HG02870 (cell line): ENCODE measurements at regions not wholly inside any gene's neighbourhood (a gene's known extent, or its start where the extent isn't known, plus 50 kb on each side); places are given as distances from the start of the nearest gene placed in this dataset.

Source experiments
- ATAC-seq: cut with Tn5 transposase; IDR thresholded peaks from one replicate; pipeline ENCODE4 v1.9.1; 2021; ENCODE audit warnings: mild to moderate bottlenecking, moderate library complexity; ENCODE audit not compliant: unreplicated experiment

- ATAC-seq = no peak
Observed at GRCh38 chr1:87949711-87950110, 621.0 kb downstream of the LMO4 start.

- no peak for ATAC-seq
Observed at GRCh38 chr1:87950369-87950768, 621.7 kb downstream of the LMO4 start.

DNA sequence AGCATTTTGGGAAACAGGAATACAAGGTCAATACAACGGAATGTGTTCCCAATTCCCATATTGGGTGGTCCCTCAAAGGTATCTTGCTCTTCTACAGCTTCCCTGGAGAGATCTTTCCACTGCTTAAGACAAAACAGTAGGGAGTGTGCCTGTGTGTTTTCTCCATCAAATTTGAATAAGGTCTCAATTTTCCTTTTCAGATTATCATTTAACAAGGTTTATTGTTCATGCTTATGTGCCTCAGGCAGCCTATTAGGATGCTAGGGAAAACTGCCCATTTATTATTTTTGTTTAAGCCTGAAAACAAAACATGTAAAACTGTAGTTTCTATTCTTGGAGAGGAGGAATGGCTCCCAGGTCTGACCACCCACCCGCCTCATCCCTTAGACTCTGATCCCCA, 622.7 kb downstream of the LMO4 start:
- ATAC-seq = no peak

- ATAC-seq = no peak
Observed at GRCh38 chr1:87951852-87952251, 623.2 kb downstream of the LMO4 start.

GRCh38 chr1:87953121-87953520, 624.4 kb downstream of the LMO4 start:
- ATAC-seq = no peak

GRCh38 chr1:87953732-87954344, 625.2 kb downstream of the LMO4 start:
- ATAC-seq = peak; percentile 89

DNA sequence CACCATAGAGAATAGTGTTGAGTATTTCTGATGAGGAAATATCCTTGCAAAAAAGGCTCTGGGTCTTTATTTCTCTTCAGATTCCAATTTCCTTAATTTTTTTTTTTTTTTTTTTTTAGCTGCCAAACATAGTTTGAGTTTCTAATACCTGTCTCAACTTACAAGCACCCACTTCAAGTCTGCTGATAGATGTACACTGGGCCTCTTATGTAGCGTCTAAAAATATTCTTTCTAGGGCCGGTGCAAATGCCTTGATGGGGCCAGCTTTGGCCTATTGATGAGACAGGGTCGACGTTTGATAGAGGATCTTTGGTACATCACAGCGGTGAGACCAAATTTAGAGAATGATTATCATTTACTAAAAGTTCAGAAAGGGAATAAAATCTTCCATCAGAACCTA, 626.4 kb downstream of the LMO4 start:
- no peak for ATAC-seq

GRCh38 chr1:87956072-87956471, 627.4 kb downstream of the LMO4 start:
- ATAC-seq = no peak

GRCh38 chr1:87956750-87957149, 628.1 kb downstream of the LMO4 start:
- ATAC-seq = no peak

DNA sequence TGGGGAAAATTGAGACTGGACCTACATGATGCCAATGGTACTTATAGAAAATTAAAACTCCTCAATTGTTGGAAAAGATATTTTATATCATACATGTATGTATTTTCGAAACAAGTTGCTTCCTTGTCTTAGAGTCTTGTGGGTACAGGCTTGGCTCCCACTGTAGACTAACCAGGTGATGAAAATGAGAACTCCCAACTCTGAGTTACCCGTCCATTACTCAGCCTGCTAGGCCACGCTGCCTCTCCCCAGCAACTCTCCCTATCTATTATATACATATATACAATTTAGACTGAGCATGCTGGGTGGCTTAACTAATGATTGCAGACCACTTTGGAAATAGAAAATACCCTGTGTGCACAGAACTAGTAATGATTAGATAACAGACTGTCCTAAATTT, 628.7 kb downstream of the LMO4 start:
- no peak for ATAC-seq

- ATAC-seq = no peak
Observed at GRCh38 chr1:87958201-87958600, 629.5 kb downstream of the LMO4 start.

DNA sequence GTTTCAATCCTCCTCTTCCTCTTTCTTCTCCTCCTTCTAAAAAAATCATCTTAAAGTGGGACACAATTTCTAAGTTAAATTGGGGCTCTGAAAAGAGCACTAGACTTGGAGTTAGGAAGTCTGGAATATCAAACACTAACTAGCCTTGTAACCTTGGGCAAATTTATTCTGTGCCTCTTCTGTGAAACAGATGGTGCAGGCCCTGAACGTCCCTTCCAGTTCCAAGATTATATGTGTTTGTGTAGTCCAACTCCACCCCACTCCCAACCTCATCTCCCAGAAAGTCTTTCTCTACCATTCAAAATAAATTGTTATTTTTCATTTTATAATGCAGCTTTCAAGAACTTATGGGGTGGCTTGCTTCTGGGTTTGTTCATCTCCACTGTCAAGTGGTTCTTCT, 630.0 kb downstream of the LMO4 start:
- ATAC-seq = no peak

GRCh38 chr1:87959236-87959635, 630.6 kb downstream of the LMO4 start:
- no peak for ATAC-seq

- no peak for ATAC-seq
Observed at GRCh38 chr1:87961992-87962391, 633.3 kb downstream of the LMO4 start.

DNA sequence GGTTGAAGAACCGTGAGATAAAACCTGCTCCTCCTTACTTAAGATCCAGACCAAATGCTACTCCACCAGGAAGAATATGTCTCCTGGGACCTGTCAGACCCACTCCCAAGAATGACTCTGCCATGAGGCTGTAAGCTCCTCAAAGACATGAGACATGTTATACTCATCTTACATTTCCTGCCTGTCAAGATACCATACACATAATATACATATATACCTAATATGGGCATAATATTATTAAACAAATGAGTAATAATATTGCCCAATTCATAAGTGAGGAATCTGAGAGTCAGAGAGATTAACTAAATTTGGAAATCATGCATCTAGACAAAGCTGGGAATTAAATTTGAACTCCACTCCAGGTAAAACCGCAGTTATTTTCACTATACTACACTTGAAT, 634.9 kb downstream of the LMO4 start:
- no peak for ATAC-seq

DNA sequence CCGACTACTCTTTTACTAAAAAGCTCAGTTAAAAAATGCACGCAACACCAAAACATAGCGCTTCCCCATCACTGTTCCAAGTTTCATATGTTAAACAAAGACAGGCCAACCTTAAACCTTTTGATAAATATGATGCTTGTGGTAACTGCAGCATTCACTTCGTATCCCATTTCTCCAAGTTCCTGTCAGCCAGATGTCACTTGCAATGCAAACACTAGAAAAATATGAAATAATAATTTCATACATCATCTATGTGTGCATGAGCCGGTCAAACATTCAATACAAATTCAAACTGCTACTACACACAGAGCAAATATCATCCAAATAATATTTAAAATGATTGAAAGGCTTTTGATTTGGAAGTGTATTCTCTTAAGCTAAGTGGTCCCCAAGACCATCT, 636.5 kb downstream of the LMO4 start:
- no peak for ATAC-seq

DNA sequence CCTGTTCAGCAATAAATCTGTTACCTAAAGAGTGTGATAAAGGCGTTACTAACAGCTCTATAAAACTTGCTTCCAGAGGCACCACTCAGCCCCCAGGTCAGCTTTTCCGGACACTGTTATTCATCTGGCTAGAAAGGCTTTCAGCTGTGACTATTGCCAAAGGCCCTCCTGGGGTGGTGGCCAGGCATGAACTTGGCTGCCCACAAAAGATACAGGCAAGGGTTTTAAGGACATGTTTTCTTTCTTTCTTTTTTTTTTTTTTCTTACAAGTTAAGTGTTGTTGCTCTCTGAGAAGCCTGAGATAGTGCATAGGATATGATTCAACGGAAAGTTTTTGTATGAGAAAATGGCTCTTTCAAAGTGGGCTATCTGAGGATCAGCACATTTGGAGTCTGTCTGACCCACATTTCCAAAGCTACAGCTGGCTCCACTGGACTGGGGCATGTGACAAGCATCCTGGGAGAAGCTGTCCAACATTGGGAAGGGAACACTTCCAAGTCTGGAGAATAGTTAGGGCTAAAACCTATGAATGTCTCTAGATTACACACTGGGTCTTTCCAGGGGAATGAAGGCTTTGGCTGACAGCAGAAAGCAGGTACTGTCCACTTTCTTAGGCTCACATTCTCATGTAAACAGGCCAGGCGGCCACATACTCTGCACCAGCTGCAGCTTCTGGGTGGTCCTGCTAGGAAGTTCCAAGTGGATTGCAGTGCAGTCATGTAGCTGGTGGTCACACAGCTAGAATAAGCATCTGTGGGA, 639.7 kb downstream of the LMO4 start:
- no peak for ATAC-seq

GRCh38 chr1:87969040-87969439, 640.4 kb downstream of the LMO4 start:
- no peak for ATAC-seq

- no peak for ATAC-seq
Observed at GRCh38 chr1:87972811-87973210, 644.1 kb downstream of the LMO4 start.

DNA sequence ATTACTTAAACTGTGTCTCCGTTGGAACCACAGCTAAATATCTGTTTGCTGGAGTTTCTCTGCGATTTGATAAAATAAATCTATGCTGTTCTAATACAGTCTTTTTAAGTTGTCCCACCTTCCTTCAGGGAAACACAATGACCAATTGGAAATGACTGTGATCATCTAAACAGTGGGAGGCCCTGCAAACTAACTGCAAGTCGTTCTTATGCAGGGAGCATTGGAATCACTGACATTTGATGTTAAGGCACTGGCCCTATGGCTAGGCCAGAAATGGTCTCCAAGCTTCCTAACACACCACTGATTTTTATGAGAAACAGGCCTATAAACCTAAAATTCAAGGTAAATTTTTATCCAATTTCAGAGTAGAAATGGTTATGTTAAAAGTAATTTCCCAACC, 645.2 kb downstream of the LMO4 start:
- ATAC-seq = no peak

DNA sequence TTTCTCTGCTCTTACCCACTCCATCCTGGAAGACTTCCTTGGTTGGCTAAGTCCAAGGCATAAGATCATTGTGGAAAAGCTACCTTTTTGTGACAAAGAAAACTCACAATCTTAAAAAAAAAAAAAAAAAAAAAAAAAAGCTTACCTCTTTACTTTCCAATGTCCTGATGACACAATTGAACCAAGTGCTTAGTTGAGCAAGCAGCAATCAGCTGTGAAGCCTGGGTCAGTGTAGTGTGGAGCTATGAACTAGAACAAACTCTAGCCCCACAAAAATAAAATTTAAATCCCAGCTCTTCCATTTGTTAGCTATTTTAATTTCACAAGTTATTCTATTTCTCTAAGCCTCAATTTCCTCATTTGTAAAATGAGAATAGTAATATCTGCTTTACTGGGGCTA, 647.6 kb downstream of the LMO4 start:
- no peak for ATAC-seq

DNA sequence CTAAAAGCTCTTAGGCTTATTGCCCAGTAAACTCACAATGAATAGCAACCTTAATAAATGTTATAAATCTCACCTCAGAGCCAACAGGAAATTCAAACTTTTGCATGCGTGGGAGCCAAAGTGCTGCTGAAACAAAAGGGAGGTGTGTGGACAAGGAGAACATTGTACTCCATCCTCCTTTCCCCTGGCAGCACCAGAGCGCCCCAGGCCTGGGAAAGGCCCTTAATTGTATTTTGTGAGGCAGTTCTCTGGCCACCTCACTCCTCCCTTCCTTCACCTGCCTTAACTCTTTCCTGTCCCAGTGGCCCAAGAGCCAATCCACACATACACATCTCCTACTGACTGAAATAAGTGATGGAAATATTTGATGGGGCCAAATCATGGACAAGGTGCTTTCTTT, 648.5 kb downstream of the LMO4 start:
- no peak for ATAC-seq

DNA sequence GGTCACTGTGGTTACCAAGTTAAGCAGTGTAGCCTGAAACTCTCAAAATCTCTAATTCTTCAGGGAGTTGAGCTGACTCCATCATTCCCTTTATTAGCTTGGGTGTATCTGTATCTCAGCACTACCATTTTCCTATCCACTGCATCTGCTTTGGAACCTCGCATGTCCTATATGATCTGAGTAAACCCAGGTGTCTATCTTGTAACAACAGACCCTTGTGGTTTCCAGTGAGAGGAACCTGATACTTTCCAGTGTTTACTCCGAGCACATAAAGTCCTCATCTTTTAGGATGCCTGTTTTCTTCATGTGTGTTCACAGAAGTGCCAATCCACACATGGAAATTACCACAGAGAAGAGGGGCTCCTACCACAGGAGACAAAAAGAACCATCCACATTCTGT, 650.4 kb downstream of the LMO4 start:
- no peak for ATAC-seq
